NCI-H226 (cell line): ENCODE measurements at regions not wholly inside any gene's neighbourhood (a gene's known extent, or its start where the extent isn't known, plus 50 kb on each side); places are given as distances from the start of the nearest gene placed in this dataset.
"Not testable (repeated sequence)": the region's sequence is repeated elsewhere in the genome, so short reads cannot be mapped to it uniquely, and the experiment has no call there.

Source experiments
- DNase-seq: peaks from one replicate; pipeline ENCODE4 v3.0.0-alpha.2; 2015

DNA sequence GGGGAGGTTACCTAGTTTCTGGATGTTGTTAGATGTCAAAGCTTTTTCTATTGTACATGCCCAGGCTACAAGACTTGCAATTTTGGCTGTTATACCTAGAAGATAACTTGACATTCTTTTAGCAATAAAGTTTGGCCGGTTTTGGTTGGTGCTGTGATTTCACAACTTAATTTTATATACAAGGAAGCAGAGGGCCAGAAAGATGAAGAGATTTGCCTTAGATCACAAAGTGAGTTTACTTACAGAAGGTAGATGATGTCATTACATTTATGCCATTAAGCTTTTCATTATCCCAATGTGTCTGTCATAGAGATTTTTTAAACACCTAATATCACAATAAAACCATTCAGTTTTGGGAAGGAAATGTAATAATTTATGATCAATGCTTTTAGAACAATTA lies 698.7 kb upstream of the ANO3 start:
- DNase-seq: no peak

DNA sequence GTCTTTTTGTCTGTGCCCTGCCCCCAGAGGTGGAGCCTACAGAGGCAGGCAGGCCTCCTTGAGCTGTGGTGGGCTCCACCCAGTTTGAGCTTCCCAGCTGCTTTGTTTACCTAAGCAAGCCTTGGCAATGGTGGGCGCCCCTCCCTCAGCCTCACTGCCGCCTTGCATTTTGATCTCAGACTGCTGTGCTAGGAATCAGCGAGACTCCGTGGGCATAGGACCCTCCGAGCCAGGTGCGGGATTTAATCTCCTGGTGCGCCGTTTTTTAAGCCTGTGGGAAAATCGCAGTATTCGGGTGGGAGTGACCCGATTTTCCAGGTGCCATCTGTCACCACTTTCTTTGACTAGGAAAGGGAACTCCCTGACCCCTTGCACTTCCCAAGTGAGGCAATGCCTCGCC lies 682.7 kb upstream of the ANO3 start:
- DNase-seq: not testable (repeated sequence)

DNA sequence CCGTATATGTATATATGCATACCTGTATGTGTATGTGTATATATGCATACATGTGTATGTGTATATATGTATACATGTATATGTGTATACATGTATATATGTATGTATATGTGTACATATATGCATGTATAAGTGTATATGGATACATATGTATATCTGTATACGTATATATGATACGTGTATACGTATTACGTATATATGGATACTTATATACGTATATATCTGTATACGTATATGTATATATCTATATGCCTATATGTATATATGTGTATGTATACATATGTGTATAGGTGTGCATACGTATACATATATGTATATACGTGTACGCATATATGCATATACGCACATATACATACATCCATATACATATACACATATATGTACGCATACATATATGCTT lies 681.6 kb upstream of the ANO3 start:
- DNase-seq: no peak

DNA sequence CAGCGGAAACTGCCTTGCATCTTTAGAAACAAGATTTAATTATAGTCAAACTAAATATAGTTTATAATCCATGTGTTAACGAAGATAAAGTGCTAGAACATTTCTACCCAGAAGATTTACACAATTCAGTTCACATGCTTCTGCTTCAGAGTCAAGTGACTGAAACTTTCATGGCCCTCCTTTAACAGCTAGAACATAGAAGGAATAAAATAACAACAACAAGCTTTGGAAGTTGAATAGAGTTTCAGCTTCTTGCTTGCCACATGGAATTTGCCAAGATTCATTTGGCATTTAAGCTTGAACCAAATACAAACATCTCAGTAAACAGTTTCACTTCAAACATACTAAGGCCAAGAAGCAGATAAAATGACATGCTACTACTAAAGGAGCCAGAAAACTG lies 676.3 kb upstream of the ANO3 start:
- no peak for DNase-seq

DNA sequence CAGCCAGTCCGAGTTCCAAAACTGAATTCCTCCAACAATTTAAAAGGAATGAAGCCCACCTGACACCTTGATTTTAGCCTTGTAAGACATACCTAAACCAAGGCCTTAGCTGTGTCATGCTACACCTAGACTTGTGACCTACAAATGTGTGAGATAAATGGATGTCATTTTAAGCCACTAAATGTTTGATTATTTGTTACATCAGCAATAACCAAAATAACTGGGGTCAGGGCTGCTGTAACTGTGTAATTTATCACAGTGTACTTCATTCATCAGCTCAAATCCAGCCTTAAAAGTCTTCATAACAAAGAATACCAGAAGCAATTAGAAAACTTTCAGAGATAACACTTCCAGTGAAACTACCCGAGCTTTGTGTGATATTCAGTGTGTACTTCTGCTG lies 673.0 kb upstream of the ANO3 start:
- no peak for DNase-seq

DNA sequence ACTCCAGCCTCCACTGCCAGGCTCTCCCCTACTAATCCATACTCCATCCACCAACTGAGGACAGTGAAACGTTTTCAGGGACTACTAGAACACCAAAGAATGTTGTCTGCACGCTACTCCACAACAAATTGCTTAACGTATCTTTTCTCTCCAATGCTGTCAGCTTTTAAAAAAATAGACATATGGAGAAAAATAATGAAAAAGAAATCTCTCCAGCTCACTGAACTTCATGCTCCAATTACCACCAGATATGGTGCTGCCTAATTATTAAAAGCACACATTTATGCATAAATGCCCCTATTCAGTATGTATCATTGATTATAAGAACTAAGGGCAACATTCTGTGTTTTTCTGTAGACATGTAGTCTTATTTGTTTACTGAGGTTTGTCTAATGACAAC lies 672.2 kb upstream of the ANO3 start:
- DNase-seq: no peak

DNA sequence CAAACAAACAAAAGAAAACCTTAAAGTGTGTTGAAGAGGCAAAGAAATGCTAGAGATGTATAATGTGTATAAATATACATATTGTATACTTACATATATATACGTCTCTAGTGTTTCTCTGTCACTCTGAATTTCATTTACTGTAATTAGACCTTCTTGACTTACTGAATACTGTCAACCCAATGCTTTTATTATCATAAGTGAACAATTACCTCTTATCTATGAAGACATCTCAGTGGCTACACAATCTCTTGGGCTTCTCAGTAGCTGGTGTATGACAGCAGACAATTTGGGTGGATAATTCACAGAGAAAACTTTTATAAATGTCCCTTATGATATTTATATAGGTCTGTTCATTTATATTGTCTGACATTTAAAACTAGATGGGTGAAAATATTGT lies 664.1 kb upstream of the ANO3 start:
- DNase-seq: no peak

DNA sequence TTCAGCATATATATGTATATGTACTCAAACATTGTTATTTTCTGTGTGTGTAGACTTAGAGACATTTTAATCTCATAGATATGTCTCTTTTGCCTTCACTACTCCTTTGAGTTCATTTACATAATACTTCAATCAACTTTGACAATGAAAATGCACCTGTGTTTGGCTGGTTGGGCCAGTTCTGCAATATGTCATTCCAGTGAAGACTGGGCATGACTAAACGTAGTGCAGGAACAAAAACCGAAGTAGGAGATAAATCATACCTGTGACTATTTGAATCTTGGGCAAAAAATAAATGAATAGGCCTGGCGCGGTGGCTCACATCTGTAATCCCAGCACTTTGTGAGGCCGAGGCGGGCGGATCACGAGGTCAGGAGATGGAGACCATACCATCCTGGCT lies 640.0 kb upstream of the ANO3 start:
- no peak for DNase-seq

DNA sequence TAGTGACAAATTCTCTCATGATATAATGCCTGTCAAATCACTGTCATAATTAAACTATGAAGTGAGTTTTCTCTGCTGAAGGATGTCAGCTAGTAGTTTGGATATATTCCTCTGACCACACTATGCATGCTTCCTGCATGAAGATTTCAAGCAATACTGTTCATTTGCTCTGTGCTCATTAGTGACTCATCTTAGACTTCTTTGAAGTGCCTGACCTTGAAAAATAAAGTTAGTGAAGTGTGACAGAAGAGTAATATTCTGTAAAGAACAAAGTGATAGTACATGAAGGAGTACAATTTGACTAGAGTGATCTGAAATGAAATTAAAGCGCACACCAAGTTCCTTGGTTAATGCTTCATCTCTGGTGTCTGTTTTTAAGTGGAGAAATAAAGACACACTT lies 629.5 kb upstream of the ANO3 start:
- DNase-seq: no peak

DNA sequence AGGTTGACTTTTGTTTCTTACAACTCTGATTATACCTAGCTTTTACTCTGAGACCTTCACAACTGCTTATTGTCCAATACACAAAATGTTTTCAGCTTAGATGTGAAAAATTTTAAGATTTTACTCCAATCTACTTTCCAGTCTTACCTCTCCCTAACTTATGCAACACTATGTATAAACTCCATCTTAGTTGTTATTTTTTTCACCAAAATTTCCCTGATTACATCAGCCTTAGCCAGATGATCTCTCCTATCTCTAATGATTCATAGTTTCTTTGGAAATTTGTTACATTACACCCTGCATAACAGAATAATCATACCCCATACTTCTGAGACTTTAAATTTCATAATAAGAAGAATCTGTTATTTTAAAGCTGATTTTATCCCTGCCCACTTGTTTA lies 621.0 kb upstream of the ANO3 start:
- DNase-seq: no peak

DNA sequence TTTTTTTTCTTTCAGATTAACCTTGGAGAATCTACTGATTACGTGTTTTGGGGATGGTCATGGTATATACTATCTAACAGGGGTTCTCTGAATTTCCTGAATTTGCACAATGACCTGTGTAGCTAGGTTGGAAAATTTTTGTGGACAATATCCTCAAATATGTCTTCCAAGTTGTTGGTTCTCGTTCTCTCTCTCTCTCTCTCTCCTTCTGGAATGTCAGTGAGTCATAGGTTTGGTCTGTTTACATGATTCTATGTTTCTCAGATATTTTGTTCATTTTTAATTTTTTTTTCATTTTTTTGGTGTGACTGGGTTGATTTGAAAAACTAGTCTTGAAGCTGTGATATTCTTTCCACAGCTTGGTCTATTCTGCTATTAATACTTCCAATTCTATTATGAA lies 604.0 kb upstream of the ANO3 start:
- DNase-seq: no peak

DNA sequence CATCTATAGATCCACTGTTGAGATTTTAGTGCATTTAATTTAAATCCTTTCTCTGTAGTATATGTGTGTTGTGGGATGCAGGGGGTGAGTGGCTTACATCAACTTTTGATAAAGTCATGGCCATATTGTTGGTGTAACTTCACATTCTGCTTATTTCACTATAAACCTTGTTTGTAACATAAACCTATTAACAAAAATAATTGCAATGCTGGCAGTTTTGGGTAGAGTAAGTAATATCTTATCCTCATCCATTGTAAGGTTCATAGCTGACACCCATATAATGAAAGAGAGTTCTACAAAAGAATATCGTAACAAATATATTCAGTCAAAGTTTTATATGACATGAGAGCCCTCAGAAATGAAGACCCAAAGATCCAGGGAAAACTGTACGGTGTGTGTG lies 601.7 kb upstream of the ANO3 start:
- DNase-seq: no peak

DNA sequence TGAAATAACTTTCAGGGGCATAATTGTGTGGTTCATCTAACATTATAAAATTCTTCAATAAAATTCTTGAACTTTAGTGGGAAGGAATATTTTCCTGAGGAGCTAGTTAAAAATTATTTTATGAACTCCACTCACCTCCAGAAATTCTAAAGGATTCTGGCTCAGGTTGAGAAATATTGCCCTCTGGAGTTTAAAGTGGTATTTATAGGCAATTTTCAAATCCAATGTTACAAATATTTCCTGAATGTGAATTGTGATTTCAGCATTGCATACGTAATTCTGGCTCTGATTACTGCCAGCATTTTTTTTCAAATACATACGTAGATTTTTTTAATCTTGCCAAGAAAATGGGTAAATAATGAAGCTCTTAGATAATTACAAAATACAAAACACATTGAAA lies 598.2 kb upstream of the ANO3 start:
- DNase-seq: no peak

DNA sequence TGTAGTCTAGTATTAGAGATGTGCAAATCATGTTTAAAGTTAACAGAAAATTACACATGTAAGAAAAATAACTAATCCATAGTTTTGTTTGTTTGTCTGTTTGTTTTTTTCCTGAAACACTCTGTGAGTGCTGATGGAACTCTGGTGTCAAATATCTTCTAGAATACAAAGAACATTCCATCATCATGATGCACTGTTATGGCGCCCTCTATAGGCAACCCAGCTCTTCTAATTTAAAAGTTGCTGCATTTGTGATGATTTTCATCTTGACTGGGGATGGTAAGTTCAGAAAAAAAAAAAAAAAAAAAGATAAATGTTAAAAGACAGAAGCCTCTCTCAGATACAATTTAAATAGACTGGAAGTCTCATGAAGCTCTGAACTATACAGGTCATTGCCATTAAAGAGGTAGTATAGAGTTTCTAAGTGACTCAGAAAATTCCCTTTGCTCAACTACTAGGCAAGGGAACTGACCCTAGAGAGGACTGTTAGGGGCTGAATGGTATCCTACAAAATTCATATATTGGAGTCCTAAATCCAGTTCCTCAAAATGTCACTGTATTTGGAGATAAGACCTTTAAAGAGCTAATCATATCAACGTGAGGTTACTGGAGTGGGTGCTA lies 597.2 kb upstream of the ANO3 start:
- no peak for DNase-seq

DNA sequence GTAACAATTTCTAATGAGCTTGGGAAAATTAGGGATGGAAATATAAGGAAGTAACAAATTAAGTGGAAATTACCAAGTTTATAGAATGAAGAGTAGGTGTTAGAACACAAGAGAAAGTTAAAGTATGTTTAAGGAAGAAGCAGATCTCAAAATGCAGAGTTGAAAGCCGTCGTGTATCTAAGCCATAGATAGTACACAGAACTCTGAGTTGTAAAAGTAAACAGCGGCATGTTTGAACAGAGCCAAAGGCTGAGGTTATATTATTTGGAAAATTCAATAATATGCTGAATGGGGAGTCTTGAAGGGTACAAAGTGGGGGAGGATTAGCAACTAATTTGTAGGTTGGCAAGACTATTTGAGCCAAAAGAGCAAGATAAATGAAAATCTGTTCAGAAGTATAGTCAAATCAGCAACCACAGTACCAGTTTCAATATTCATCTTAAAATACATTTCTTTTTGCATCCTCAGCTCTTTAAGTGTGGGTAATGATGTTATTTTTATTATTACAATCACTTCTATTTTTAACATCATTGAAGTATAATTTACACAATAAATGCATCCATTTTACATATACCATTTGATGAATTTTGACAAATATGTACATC lies 594.8 kb upstream of the ANO3 start:
- no peak for DNase-seq

DNA sequence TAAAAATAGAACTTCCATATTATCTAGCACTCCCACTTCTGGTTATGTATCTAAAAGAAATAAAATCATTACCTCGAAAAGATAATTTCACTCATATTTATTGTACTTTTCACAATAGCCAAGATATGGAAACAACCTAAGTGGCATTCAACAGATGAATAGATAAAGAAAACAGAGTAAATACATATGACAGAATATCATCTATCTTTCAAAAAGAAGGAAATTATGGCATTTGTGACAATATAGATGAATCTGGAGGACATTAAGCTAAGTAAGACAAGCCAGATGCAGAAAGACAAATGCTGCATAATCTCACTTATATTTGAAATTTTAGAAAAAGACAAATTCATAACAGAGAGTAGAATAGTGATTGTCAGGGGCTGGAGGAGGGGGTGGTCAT lies 590.0 kb upstream of the ANO3 start:
- no peak for DNase-seq

DNA sequence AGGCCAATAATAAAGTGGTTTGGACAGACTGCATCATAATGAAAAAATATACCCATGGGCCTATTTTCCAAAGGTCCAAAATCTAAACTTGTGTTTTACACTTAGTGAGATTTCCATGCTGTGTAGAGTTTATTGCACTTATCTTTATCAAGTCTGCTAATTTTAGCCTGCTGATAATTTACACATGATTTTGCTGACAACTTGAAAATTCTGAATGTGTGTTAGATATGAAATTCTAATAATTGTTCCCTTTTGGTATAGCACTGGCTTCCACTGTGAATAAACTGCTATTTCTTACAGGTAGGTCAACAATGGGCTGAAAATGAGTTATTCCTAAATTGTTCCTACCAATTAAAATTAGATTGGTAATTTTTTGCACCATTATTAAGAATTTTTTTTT lies 589.1 kb upstream of the ANO3 start:
- DNase-seq: no peak

DNA sequence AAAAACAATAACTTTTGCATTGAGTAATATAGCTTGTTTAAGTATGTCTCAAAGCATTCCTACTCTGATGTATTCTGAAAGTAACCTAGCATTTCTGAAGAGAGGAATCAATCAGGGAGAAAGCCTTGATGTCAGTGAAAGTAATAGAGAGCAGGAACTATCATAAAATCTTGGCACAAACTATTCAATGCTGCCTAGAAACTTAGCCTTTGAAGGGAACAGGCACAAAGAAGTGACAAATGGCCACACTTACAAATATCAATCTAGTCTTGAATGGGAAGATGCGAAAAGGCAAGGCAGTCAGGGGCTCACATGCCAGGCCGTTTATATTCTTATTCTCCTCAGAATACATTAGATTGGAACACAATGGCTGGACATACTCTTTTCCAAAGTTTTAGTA lies 576.5 kb upstream of the ANO3 start:
- no peak for DNase-seq

DNA sequence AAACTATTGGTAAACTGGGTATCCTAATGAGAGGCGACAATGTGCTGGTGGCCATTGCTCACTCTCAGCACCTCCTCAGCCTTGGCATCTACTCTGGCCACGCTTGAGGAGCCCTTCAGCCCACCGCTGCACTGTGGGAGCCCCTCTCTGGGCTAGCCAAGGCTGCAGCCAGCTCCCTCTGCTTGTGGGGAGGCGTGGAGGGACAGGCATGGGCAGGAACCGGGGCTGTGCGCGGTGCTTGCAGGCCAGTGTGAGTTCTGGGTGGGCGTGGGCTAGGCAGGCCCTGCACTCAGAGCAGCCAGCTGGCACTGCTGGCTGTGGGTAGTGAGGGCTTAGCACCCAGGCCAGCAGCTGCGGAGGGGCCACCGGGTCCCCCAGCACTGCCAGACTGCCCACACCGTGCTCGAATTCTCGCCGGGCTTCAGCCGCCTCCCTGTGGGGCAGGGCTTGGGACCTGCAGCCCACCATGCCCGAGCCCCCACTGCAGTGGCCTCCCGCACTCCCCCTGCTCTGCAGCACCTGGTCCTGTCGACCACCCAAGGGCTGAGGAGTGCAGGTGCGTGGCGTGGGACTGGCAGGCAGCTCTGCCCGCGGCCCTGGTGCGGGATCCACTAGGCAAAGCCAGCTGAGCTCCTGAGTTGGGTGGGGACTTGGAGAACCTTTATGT lies 575.9 kb upstream of the ANO3 start:
- no peak for DNase-seq

DNA sequence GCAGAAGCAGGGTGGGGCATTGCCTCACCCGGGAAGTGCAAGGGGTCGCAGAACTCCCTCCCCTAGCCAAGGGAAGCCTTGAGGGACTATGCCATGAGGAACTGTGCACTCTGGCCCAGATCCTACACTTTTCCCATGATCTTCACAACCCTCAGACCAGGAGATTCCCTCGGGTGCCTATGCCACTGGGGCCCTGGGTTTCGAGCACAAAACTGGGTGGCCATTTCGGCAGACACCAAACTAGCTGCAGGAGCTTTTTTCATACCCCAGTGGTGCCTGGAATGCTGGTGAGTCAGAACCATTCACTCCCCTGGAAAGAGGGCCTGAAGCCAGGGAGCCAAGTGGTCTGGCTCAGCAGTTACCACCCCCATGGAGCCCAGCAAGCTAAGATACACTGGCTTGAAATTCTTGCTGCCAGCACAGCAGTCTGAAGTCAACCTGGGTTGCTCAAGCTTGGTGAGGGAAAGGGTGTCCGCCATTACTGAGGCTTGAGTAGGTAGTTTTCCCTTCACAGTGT lies 573.7 kb upstream of the ANO3 start:
- DNase-seq: no peak

DNA sequence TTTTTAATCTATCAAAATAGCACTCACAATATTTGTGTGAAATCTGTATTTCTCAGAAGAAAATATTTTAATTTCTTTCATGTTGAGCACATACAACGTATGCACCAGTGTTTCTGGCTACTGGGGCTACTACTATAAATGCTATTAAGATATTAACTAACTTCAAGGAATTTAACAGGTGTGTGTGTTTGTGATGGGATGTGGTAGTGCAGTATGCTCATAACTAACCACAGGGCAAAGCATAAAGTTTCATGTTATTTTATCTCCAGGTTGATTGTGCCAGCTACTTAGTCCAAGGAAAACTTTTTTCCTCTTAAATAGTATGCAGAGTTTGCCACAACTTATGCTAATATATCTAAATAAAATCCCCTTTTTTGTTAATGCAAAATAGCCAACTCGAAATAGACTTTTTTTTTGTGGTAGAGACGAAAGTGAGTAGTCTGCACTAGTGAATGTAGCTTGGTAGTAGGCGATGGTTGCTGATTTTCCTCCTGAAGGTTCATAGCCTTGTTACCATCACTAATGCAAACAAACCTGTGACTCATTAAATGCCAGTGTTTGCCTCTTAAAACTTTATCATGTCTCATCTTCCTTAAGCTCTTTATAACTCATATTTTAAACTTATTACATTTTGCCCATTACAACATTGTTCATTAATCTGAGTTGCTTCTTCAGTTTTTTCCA lies 565.5 kb upstream of the ANO3 start:
- no peak for DNase-seq

DNA sequence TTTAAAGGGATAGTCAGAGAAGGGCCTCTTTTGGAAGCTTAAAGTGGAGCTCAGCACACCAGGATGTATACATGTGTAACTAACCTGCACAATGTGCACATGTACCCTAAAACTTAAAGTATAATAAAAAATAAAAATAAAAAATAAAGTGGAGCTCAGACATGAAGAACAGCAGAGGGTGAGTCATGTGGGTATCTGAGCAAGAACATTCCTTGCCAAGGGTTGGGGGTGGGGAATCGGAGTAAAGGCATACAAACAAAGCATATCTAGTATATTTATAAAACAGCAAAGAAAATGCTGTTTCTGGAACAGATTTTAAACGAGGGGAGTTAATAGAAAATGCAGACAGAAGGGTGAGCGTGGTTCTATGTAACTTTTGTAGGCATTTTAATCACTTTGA lies 562.6 kb upstream of the ANO3 start:
- DNase-seq: no peak

DNA sequence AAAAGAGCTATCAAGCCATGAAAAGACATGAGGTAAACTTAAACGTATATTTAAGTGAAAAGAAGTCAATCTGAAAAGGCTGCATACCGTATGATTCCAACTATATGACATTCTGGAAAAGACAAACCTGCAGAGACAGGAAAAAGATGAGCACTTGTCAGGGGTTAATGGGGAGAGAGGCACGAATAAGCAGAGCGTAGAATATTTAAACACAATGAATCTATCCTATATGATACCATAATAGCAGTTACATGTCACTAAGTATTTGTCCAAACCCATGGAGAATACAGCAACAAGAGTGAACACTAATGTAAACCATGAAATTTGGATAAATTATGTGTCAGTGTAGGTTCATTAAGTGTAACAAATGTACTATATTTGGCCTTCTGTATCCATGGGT lies 560.3 kb upstream of the ANO3 start:
- DNase-seq: no peak

DNA sequence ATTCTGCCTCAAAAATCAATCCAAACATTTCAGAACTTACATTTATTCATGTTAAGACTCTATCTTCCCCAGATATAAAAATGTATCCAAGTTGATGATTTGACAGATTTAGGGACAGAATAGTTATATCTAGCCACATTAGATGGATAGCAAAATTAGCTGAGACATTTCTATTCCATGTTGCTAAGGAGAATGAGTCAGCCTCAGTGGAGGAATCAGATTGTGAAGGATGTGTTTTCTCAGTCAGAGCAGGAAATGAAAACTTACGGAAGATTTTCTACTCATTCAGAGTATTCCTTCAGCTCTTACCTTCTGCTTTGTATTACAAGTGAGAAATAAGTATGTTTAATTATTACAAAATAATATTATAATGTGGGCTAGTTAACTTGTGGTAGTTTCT lies 556.3 kb upstream of the ANO3 start:
- no peak for DNase-seq
